COLO668 (cell line): ENCODE measurements at regions not wholly inside any gene's neighbourhood (a gene's known extent, or its start where the extent isn't known, plus 50 kb on each side); places are given as distances from the start of the nearest gene placed in this dataset.

Experiments used
- DNase-seq: peaks from one replicate; lab custom pipeline; 2025; ENCODE audit not compliant: unreplicated experiment; lab: John Stamatoyannopoulos, UW

- no peak for DNase-seq
Observed at GRCh38 chr22:49551897-49552614, 275.6 kb downstream of the BRD1 start.

GRCh38 chr22:49551446-49551845, 276.2 kb downstream of the BRD1 start:
- DNase-seq = no peak

- DNase-seq = no peak
Observed at GRCh38 chr22:49550766-49551362, 276.8 kb downstream of the BRD1 start.

- DNase-seq = no peak
Observed at GRCh38 chr22:49550141-49550430, 277.6 kb downstream of the BRD1 start.

GRCh38 chr22:49549256-49550140, 278.2 kb downstream of the BRD1 start:
- DNase-seq = no peak

- DNase-seq = no peak
Observed at GRCh38 chr22:49548356-49549202, 279.1 kb downstream of the BRD1 start.

GRCh38 chr22:49547751-49548239, 279.9 kb downstream of the BRD1 start:
- DNase-seq = no peak

GRCh38 chr22:49546811-49547585, 280.7 kb downstream of the BRD1 start:
- no peak for DNase-seq

GRCh38 chr22:49545606-49546005, 282.1 kb downstream of the BRD1 start:
- no peak for DNase-seq

GRCh38 chr22:49544286-49544685, 283.4 kb downstream of the BRD1 start:
- no peak for DNase-seq

GRCh38 chr22:49543876-49544275, 283.8 kb downstream of the BRD1 start:
- no peak for DNase-seq

GRCh38 chr22:49541693-49542230, 285.9 kb downstream of the BRD1 start:
- no peak for DNase-seq

GRCh38 chr22:49540913-49541692, 286.6 kb downstream of the BRD1 start:
- DNase-seq = no peak

- DNase-seq = no peak
Observed at GRCh38 chr22:49540084-49540912, 287.4 kb downstream of the BRD1 start.

- DNase-seq = no peak
Observed at GRCh38 chr22:49538006-49538405, 289.7 kb downstream of the BRD1 start.

- no peak for DNase-seq
Observed at GRCh38 chr22:49536571-49537131, 291.0 kb downstream of the BRD1 start.

GRCh38 chr22:49535527-49536125, 292.0 kb downstream of the BRD1 start:
- no peak for DNase-seq

GRCh38 chr22:49535126-49535525, 292.5 kb downstream of the BRD1 start:
- no peak for DNase-seq
